Caki2 (cell line): ENCODE measurements at regions not wholly inside any gene's neighbourhood (a gene's known extent, or its start where the extent isn't known, plus 50 kb on each side); places are given as distances from the start of the nearest gene placed in this dataset.
A peak's percentile ranks its signal among the peaks of the same experiment; 100 is the strongest.

Experiments
- DNase-seq: peaks from one replicate; pipeline ENCODE4 v3.0.0-alpha.2; 2015; ENCODE audit warnings: low read depth
- in situ Hi-C: cut with HindIII; loops from 2 replicates; pipeline ENCODE4 v1.10.0; 2016; ENCODE audit warnings: low sequenced_read_pairs, low pct_unique_long_range_greater_than_20kb, mixed read lengths

- in situ Hi-C loops = no loop called here
- DNase-seq = no peak
Measured at GRCh38 chr15:24733659-24734058, 58.1 kb downstream of the NPAP1 start.

- DNase-seq = peak; percentile 44
- in situ Hi-C loops = no loop called here
Measured at GRCh38 chr15:24734396-24734795, 58.8 kb downstream of the NPAP1 start.

GRCh38 chr15:24745290-24745689 is 69.7 kb downstream of the NPAP1 start:
- no peak for DNase-seq
- in situ Hi-C loops = no loop called here

- DNase-seq = no peak
- in situ Hi-C loops = no loop called here
Measured at GRCh38 chr15:24746094-24746493, 70.5 kb downstream of the NPAP1 start.

GRCh38 chr15:24747376-24747775 is 71.8 kb downstream of the NPAP1 start:
- no peak for DNase-seq
- in situ Hi-C loops = no loop called here

GRCh38 chr15:24748812-24749439 is 73.4 kb downstream of the NPAP1 start:
- no peak for DNase-seq
- in situ Hi-C loops = no loop called here

GRCh38 chr15:24752354-24752753 is 76.8 kb downstream of the NPAP1 start:
- no peak for DNase-seq
- in situ Hi-C loops = no loop called here

GRCh38 chr15:24756101-24756500 is 80.5 kb downstream of the NPAP1 start:
- in situ Hi-C loops = no loop called here
- DNase-seq = no peak

GRCh38 chr15:24760066-24760465 is 84.5 kb downstream of the NPAP1 start:
- DNase-seq = no peak
- in situ Hi-C loops = no loop called here

- in situ Hi-C loops = no loop called here
- DNase-seq = peak; percentile 4
Measured at GRCh38 chr15:24761704-24762302, 86.2 kb downstream of the NPAP1 start.

GRCh38 chr15:24763891-24764290 is 88.3 kb downstream of the NPAP1 start:
- in situ Hi-C loops = no loop called here
- no peak for DNase-seq

- in situ Hi-C loops = no loop called here
Measured at GRCh38 chr15:24764375-24765171, 89.0 kb downstream of the NPAP1 start.

GRCh38 chr15:24766511-24767133 is 91.0 kb downstream of the NPAP1 start:
- no peak for DNase-seq
- in situ Hi-C loops = no loop called here

More at GRCh38 chr15:24764375-24765171, 89.0 kb downstream of the NPAP1 start:
- DNase-seq = no peak

- in situ Hi-C loops = no loop called here
- no peak for DNase-seq
Measured at GRCh38 chr15:24772266-24772665, 96.7 kb downstream of the NPAP1 start.

- in situ Hi-C loops = no loop called here
- DNase-seq = peak; percentile 81
Measured at GRCh38 chr15:24772686-24773373, 97.3 kb downstream of the NPAP1 start.

- DNase-seq = no peak
- in situ Hi-C loops = no loop called here
Measured at GRCh38 chr15:24777307-24777706, 101.7 kb downstream of the NPAP1 start.

GRCh38 chr15:24784506-24784905 is 108.9 kb downstream of the NPAP1 start:
- in situ Hi-C loops = no loop called here
- DNase-seq = no peak

- in situ Hi-C loops = no loop called here
- DNase-seq = no peak
Measured at GRCh38 chr15:24786347-24786746, 110.8 kb downstream of the NPAP1 start.
